HG02840 (cell line): ENCODE measurements at regions not wholly inside any gene's neighbourhood (a gene's known extent, or its start where the extent isn't known, plus 50 kb on each side); places are given as distances from the start of the nearest gene placed in this dataset.

ENCODE experiments used
- ATAC-seq: cut with Tn5 transposase; IDR thresholded peaks from one replicate; pipeline ENCODE4 v1.9.1; 2021; ENCODE audit warnings: mild to moderate bottlenecking, moderate library complexity, moderate number of reproducible peaks; ENCODE audit not compliant: unreplicated experiment, low FRiP score

- no peak for ATAC-seq
Measured at GRCh38 chr2:205937211-205937610, 148.8 kb downstream of the INO80D start.

- no peak for ATAC-seq
Measured at GRCh38 chr2:205936446-205936845, 149.5 kb downstream of the INO80D start.

GRCh38 chr2:205934443-205934842 lies 151.5 kb downstream of the INO80D start:
- ATAC-seq: no peak

GRCh38 chr2:205932861-205933260 lies 153.1 kb downstream of the INO80D start:
- no peak for ATAC-seq

- no peak for ATAC-seq
Measured at GRCh38 chr2:205931388-205931787, 154.6 kb downstream of the INO80D start.

- no peak for ATAC-seq
Measured at GRCh38 chr2:205930209-205930608, 155.8 kb downstream of the INO80D start.

GRCh38 chr2:205929246-205929942 lies 156.6 kb downstream of the INO80D start:
- no peak for ATAC-seq

GRCh38 chr2:205925373-205926337 lies 160.3 kb downstream of the INO80D start:
- ATAC-seq: peak; percentile 72

- no peak for ATAC-seq
Measured at GRCh38 chr2:205924676-205925075, 161.3 kb downstream of the INO80D start.

GRCh38 chr2:205915130-205915524 lies 170.8 kb downstream of the INO80D start:
- ATAC-seq: no peak

GRCh38 chr2:205914213-205915129 lies 171.5 kb downstream of the INO80D start:
- no peak for ATAC-seq

- ATAC-seq: no peak
Measured at GRCh38 chr2:205913668-205914067, 172.3 kb downstream of the INO80D start.

GRCh38 chr2:205911306-205911705 lies 174.7 kb downstream of the INO80D start:
- ATAC-seq: no peak

GRCh38 chr2:205909184-205909572 lies 176.8 kb downstream of the INO80D start:
- no peak for ATAC-seq

GRCh38 chr2:205908212-205909183 lies 177.5 kb downstream of the INO80D start:
- ATAC-seq: no peak

GRCh38 chr2:205906419-205906818 lies 179.6 kb downstream of the INO80D start:
- no peak for ATAC-seq

- no peak for ATAC-seq
Measured at GRCh38 chr2:205905576-205905975, 180.4 kb downstream of the INO80D start.

GRCh38 chr2:205904873-205905272 lies 181.1 kb downstream of the INO80D start:
- ATAC-seq: no peak

GRCh38 chr2:205903549-205904129 lies 182.3 kb downstream of the INO80D start:
- ATAC-seq: no peak
